Activated B cell treated with CpG ODN at 0.5 μM for 24 hours (primary cell): ENCODE measurements at regions not wholly inside any gene's neighbourhood (a gene's known extent, or its start where the extent isn't known, plus 50 kb on each side); places are given as distances from the start of the nearest gene placed in this dataset.

ENCODE experiments used
- ATAC-seq: fragments of 200-7000 bp; cut with Tn5 transposase; one replicate; pipeline ENCODE4 v1.10.0; 2021; ENCODE audit warnings: low read depth, mild to moderate bottlenecking, moderate library complexity
- CTCF ChIA-PET: fragments of 350-600 bp; sonication (Branson Sonifier 250); formaldehyde crosslinking; loops from one replicate; lab custom pipeline; 2021; ENCODE audit warnings: antibody characterized with exemption; lab: Charles Lee
- POLR2A ChIA-PET: fragments of 350-600 bp; sonication (Branson Sonifier 250); formaldehyde crosslinking; loops from one replicate; lab custom pipeline; 2021; ENCODE audit warnings: antibody characterized with exemption; lab: Charles Lee
- DNase-seq: peaks from one replicate; pipeline ENCODE4 v3.0.0; 2022
- H3K27ac Mint-ChIP-seq: one replicate; pipeline ENCODE4 v1.8.0; 2020; ENCODE audit warnings: mixed read lengths
- H3K27me3 Mint-ChIP-seq: one replicate; pipeline ENCODE4 v1.8.0; 2021; ENCODE audit warnings: mixed read lengths
- H3K36me3 Mint-ChIP-seq: one replicate; pipeline ENCODE4 v1.8.0; 2021; ENCODE audit warnings: low read depth, mixed read lengths
- H3K4me1 Mint-ChIP-seq: one replicate; pipeline ENCODE4 v1.8.0; 2021; ENCODE audit warnings: mixed read lengths
- H3K4me3 Mint-ChIP-seq: one replicate; pipeline ENCODE4 v1.8.0; 2020; ENCODE audit warnings: mild to moderate bottlenecking, mixed read lengths
- H3K9me3 Mint-ChIP-seq: one replicate; pipeline ENCODE4 v1.8.0; 2020; ENCODE audit warnings: mixed read lengths
- CTCF ChIP-seq: fragments of 200-600 bp; IDR thresholded peaks from one replicate; pipeline ENCODE4 v1.8.0; 2022; ENCODE audit warnings: antibody characterized with exemption, mild to moderate bottlenecking
- intact Hi-C: fragments of 100-400 bp; cut with micrococcal nuclease; formaldehyde crosslinking; loops from one replicate; pipeline ENCODE4 v1.15.1; 2024

GRCh38 chr2:19714926-19715325, 186.9 kb downstream of the TTC32 start:
- Mint-ChIP-seq H3K36me3 (no peaks in the 10 kb centered on the region), H3K4me3 (no peak overlapping the region), H3K27ac (no peak overlapping the region), H3K27me3 (peaks cover 3% of the 10 kb centered on the region), H3K4me1 (no peaks in the 10 kb centered on the region), H3K9me3 (peaks cover 6% of the 10 kb centered on the region)
- DNase-seq (no peak), ATAC-seq (no peak)
- no peak for TF ChIP-seq CTCF
- CTCF ChIA-PET, result no interaction called here
- intact Hi-C loops, result no loop called here
- POLR2A ChIA-PET, result no interaction called here

GRCh38 chr2:19712850-19713249, 188.9 kb downstream of the TTC32 start:
- no peak for ATAC-seq
- Mint-ChIP-seq H3K4me3 (no peak overlapping the region), H3K9me3 (peaks cover 6% of the 10 kb centered on the region), H3K4me1 (no peaks in the 10 kb centered on the region), H3K27ac (no peak overlapping the region), H3K36me3 (no peaks in the 10 kb centered on the region), H3K27me3 (peaks cover 3% of the 10 kb centered on the region)
- POLR2A ChIA-PET, result no interaction called here
- TF ChIP-seq CTCF, result no peak
- CTCF ChIA-PET, result no interaction called here
- intact Hi-C loops, result no loop called here
- no peak for DNase-seq

GRCh38 chr2:19711470-19712372, 190.1 kb downstream of the TTC32 start:
- H3K27ac Mint-ChIP-seq, result no peak overlapping the region
- no peaks in the 10 kb centered on the region for H3K4me1 Mint-ChIP-seq
- peaks cover 6% of the 10 kb centered on the region for H3K9me3 Mint-ChIP-seq
- H3K36me3 Mint-ChIP-seq, result no peaks in the 10 kb centered on the region
- no peak overlapping the region for H3K4me3 Mint-ChIP-seq
- TF ChIP-seq CTCF, result no peak
- peaks cover 3% of the 10 kb centered on the region for H3K27me3 Mint-ChIP-seq
- POLR2A ChIA-PET, result no interaction called here
- intact Hi-C loops, result no loop called here
- ATAC-seq, result no peak
- no peak for DNase-seq
- CTCF ChIA-PET, result no interaction called here

- POLR2A ChIA-PET, result no interaction called here
- CTCF ChIA-PET, result no interaction called here
- intact Hi-C loops, result no loop called here
- H3K36me3 Mint-ChIP-seq, result no peaks in the 10 kb centered on the region
- DNase-seq, result no peak
- peaks cover 3% of the 10 kb centered on the region for H3K27me3 Mint-ChIP-seq
- no peak for ATAC-seq
- no peak overlapping the region for H3K4me3 Mint-ChIP-seq
- H3K9me3 Mint-ChIP-seq, result peaks cover 6% of the 10 kb centered on the region
- TF ChIP-seq CTCF, result no peak
- no peaks in the 10 kb centered on the region for H3K4me1 Mint-ChIP-seq
- H3K27ac Mint-ChIP-seq, result no peak overlapping the region
These were observed 191.6 kb downstream of the TTC32 start for GRCh38 chr2:19710230-19710629.

GRCh38 chr2:19709553-19709952, 192.2 kb downstream of the TTC32 start:
- intact Hi-C loops, result no loop called here
- ChIA-PET POLR2A (no interaction called here), CTCF (no interaction called here)
- ATAC-seq, result no peak
- Mint-ChIP-seq H3K27me3 (peaks cover 3% of the 10 kb centered on the region), H3K9me3 (peaks cover 6% of the 10 kb centered on the region), H3K27ac (no peak overlapping the region), H3K4me1 (no peaks in the 10 kb centered on the region), H3K36me3 (no peaks in the 10 kb centered on the region), H3K4me3 (no peak overlapping the region)
- no peak for TF ChIP-seq CTCF
- no peak for DNase-seq
